Astrocyte (in vitro differentiated cells and primary cell): ENCODE measurements at regions not wholly inside any gene's neighbourhood (a gene's known extent, or its start where the extent isn't known, plus 50 kb on each side); places are given as distances from the start of the nearest gene placed in this dataset.

Source experiments
- CTCF ChIP-seq: IDR thresholded peaks from 2 replicates; pipeline ENCODE4 v1.5.1; 2011; ENCODE audit warnings: low read depth, mild to moderate bottlenecking, inconsistent platforms, low read length, moderate library complexity; ENCODE audit not compliant: insufficient read depth
- EZH2 ChIP-seq: IDR thresholded peaks from 2 replicates; pipeline ENCODE4 v1.6.1; 2012; ENCODE audit warnings: mild to moderate bottlenecking, low read length, inconsistent platforms; ENCODE audit not compliant: insufficient read depth

DNA sequence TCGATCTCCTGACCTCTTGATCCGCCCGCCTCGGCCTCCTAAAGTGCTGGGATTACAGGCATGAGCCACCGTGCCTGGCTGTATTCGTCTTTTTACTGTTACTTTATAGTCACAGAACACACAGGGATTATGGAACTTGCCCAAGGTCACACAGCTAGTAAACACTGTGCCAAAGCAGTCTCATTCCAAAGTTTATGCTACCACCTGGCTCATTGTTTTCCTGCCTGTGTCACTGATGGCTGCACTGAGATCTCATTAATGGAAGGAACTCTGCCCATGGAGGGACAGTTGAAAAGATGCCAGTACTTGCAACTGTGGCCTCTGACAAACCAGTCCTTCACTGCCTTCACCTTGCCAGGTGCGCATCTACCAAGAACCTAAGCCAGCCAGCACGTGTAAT, 517.7 kb downstream of the BCOR start:
- TF ChIP-seq CTCF, result no peak
- no peak for TF ChIP-seq EZH2
